Immature natural killer cell (primary cell): ENCODE measurements at regions not wholly inside any gene's neighbourhood (a gene's known extent, or its start where the extent isn't known, plus 50 kb on each side); places are given as distances from the start of the nearest gene placed in this dataset.

Source experiments
- DNase-seq, 3 donors: peaks; one replicate each; pipeline ENCODE4 v3.0.0; 2022; ENCODE audit warnings: mixed read lengths in 1 of 3
- H3K27ac Mint-ChIP-seq, 6 donors: one replicate each; pipeline ENCODE4 v1.8.0; 2020; ENCODE audit warnings: mixed read lengths in 6 of 6, mild to moderate bottlenecking in 5 of 6, inconsistent platforms in 4 of 6, moderate library complexity in 3 of 6
- H3K27me3 Mint-ChIP-seq, 3 donors: one replicate each; pipeline ENCODE4 v1.8.0; 2020 to 2021; ENCODE audit warnings: low read depth in 3 of 3, mild to moderate bottlenecking in 3 of 3, mixed read lengths in 3 of 3, moderate library complexity in 3 of 3, inconsistent platforms in 1 of 3
- H3K36me3 Mint-ChIP-seq, 3 donors: one replicate each; pipeline ENCODE4 v1.8.0; 2020; ENCODE audit warnings: mixed read lengths in 3 of 3, inconsistent platforms in 2 of 3, mild to moderate bottlenecking in 2 of 3
- H3K4me1 Mint-ChIP-seq, 2 donors: one replicate each; pipeline ENCODE4 v1.8.0; 2020; ENCODE audit warnings: inconsistent platforms in 2 of 2, mild to moderate bottlenecking in 2 of 2, mixed read lengths in 2 of 2, moderate library complexity in 1 of 2
- H3K4me3 Mint-ChIP-seq, 5 donors: one replicate each; pipeline ENCODE4 v1.8.0; 2020; ENCODE audit warnings: mild to moderate bottlenecking in 5 of 5, mixed read lengths in 5 of 5, inconsistent platforms in 3 of 5, moderate library complexity in 3 of 5
- H3K9me3 Mint-ChIP-seq, 6 donors: one replicate each; pipeline ENCODE4 v1.8.0; 2020; ENCODE audit warnings: mild to moderate bottlenecking in 6 of 6, mixed read lengths in 6 of 6, inconsistent platforms in 4 of 6, moderate library complexity in 3 of 6

- peaks cover 0 to 3% of the 10 kb centered on the region in 2 donors for H3K4me1 Mint-ChIP-seq
- H3K36me3 Mint-ChIP-seq = no peaks in the 10 kb centered on the region
- no peak overlapping the region for H3K4me3 Mint-ChIP-seq
- no peaks in the 10 kb centered on the region for H3K9me3 Mint-ChIP-seq
- H3K27ac Mint-ChIP-seq = no peak overlapping the region
- DNase-seq = no peak
- peaks cover 6 to 34% (median 15%) of the 10 kb centered on the region in 3 donors for H3K27me3 Mint-ChIP-seq
These were observed 208.3 kb upstream of the LEF1 start for GRCh38 chr4:108377021-108377420.

DNA sequence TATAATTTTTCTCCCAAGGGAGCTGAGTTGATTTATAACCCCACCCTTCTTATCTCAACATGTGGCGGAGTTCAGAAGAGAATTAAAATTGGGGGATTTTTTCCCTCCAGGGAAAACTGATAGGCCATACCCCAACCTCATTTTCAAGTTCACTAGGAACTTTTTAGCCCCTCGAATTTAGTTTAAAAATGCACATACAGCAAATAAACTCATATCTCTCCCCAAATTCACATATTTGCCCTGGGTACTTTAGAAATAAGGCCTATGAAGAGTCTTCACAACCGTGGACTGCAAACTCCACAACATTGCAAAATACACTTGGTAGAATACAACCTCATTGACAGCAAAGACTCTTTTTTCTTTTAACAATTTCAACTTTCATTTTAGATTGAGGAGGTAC is 206.7 kb upstream of the LEF1 start:
- H3K4me1 Mint-ChIP-seq = peaks cover 4 to 19% of the 10 kb centered on the region in 2 donors

GRCh38 chr4:108372681-108373080 is 203.9 kb upstream of the LEF1 start:
- Mint-ChIP-seq H3K4me3 (peak overlapping the region in 1 of 5 donors; percentile 18), H3K27me3 (peaks cover 23 to 57% (median 32%) of the 10 kb centered on the region in 3 donors), H3K9me3 (peaks cover 0 to 3% (median 0%) of the 10 kb centered on the region in 6 donors), H3K27ac (no peak overlapping the region), H3K36me3 (no peaks in the 10 kb centered on the region), H3K4me1 (peaks cover 15 to 38% of the 10 kb centered on the region in 2 donors)
- peak in 1 of 3 donors; percentile 7 for DNase-seq

More for the DNA sequence above, 206.7 kb upstream of the LEF1 start:
- Mint-ChIP-seq H3K9me3 (no peaks in the 10 kb centered on the region), H3K4me3 (no peak overlapping the region), H3K27ac (no peak overlapping the region), H3K27me3 (peaks cover 17 to 43% (median 21%) of the 10 kb centered on the region in 3 donors), H3K36me3 (no peaks in the 10 kb centered on the region)
- DNase-seq = no peak

DNA sequence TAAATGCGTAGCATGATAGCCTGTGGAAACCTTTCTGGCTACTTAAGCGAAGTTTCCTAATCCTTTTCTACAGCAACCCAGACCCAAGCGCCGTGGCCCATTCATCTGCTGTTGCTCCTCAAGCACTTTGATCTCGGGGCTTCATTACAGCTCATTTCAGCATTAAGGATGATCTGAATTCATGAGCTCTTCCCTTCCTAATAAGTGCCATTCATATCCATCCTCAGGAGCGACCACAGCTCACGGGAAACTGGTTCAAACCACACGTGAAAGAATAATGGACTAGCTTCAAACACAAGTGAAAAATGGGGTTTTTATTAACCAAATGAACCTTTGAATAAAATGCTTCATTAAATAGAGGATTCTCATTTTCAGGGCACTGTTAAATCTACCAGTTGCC is 202.6 kb upstream of the LEF1 start:
- H3K36me3 Mint-ChIP-seq = no peaks in the 10 kb centered on the region
- H3K27me3 Mint-ChIP-seq = peaks cover 28 to 62% (median 30%) of the 10 kb centered on the region in 3 donors
- peaks cover 15 to 38% of the 10 kb centered on the region in 2 donors for H3K4me1 Mint-ChIP-seq
- no peak for DNase-seq
- no peak overlapping the region for H3K27ac Mint-ChIP-seq
- H3K4me3 Mint-ChIP-seq = peak overlapping the region in 1 of 5 donors; percentile 67
- H3K9me3 Mint-ChIP-seq = peaks cover 0 to 3% (median 0%) of the 10 kb centered on the region in 6 donors

GRCh38 chr4:108370291-108371141 is 201.8 kb upstream of the LEF1 start:
- Mint-ChIP-seq H3K27me3 (peaks cover 30 to 58% (median 32%) of the 10 kb centered on the region in 3 donors), H3K27ac (peak overlapping the region in 1 of 6 donors; percentile 45), H3K36me3 (no peaks in the 10 kb centered on the region), H3K4me3 (peak overlapping the region; percentile 20 to 67 (median 39)), H3K9me3 (peaks cover 0 to 3% (median 0%) of the 10 kb centered on the region in 6 donors), H3K4me1 (peaks cover 15 to 38% of the 10 kb centered on the region in 2 donors)
- peak; percentile 49 to 63 (median 62) for DNase-seq

DNA sequence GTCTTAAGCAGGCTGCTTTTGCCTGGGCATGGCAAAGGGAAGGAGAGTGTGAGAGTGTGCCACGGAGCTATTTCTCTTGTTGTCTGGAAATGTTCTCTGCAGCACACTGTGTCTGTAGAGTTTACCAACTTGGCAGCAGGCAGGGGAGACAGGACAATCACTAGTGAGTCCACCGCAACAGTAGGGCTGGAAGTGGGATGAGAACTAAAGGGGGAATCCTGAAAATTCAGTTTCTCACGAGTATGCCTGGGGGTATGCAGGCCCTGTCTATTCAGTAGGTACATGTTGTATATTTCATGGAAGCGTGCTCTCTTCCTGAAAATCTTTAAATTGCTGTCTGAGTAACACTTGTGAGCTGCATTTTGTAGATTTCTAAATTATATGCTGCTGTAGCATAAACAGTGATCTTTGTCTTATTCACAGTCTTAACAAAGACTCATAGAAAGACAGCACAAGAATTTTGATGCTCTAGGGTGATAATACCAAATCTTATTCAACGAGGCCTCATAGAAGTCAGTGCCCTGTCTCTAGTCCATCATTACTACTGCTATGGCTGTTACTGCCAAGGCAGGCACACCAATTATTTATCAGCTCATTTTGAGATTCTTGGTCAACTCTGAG is 200.4 kb upstream of the LEF1 start:
- no peak for DNase-seq
- Mint-ChIP-seq H3K4me3 (peak overlapping the region in 1 of 5 donors; percentile 67), H3K4me1 (peaks cover 15 to 38% of the 10 kb centered on the region in 2 donors), H3K27ac (no peak overlapping the region), H3K36me3 (no peaks in the 10 kb centered on the region), H3K9me3 (peaks cover 0 to 3% (median 0%) of the 10 kb centered on the region in 6 donors), H3K27me3 (peaks cover 28 to 59% (median 36%) of the 10 kb centered on the region in 3 donors)

- H3K4me3 Mint-ChIP-seq = no peak overlapping the region
These were observed 199.0 kb upstream of the LEF1 start for GRCh38 chr4:108367751-108368150.

DNA sequence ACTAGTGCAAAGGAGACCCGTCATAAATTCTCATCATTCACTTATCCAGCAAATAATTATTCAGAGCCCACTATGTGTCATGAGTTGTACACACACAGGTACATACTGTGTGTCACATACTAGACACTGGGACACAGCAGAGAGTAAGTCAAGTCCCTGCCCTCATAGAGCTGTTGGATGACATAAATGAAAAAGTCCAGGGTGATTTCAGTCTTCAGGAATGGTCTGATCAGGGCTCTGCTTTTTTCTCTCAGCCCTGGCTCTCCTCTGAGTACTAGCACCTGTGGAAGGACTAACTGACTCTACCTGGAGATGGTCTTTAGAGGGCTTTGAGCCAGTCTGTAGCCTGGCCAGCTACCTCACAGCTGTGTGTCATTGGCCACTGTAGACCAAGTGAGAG is 198.0 kb upstream of the LEF1 start:
- Mint-ChIP-seq H3K4me3 (no peak overlapping the region), H3K9me3 (peaks cover 0 to 3% (median 0%) of the 10 kb centered on the region in 6 donors), H3K36me3 (no peaks in the 10 kb centered on the region), H3K4me1 (peaks cover 15 to 32% of the 10 kb centered on the region in 2 donors), H3K27ac (no peak overlapping the region), H3K27me3 (peaks cover 32 to 53% (median 40%) of the 10 kb centered on the region in 3 donors)
- no peak for DNase-seq

More at GRCh38 chr4:108367751-108368150, 199.0 kb upstream of the LEF1 start:
- peaks cover 26 to 56% (median 37%) of the 10 kb centered on the region in 3 donors for H3K27me3 Mint-ChIP-seq
- H3K27ac Mint-ChIP-seq = no peak overlapping the region
- peaks cover 15 to 38% of the 10 kb centered on the region in 2 donors for H3K4me1 Mint-ChIP-seq
- H3K36me3 Mint-ChIP-seq = no peaks in the 10 kb centered on the region
- H3K9me3 Mint-ChIP-seq = peaks cover 0 to 3% (median 0%) of the 10 kb centered on the region in 6 donors
- DNase-seq = no peak

GRCh38 chr4:108365551-108365950 is 196.8 kb upstream of the LEF1 start:
- Mint-ChIP-seq H3K27ac (no peak overlapping the region), H3K27me3 (peaks cover 30 to 44% (median 37%) of the 10 kb centered on the region in 3 donors), H3K4me3 (no peak overlapping the region), H3K36me3 (no peaks in the 10 kb centered on the region), H3K4me1 (peaks cover 13 to 25% of the 10 kb centered on the region in 2 donors), H3K9me3 (peaks cover 0 to 3% (median 0%) of the 10 kb centered on the region in 6 donors)
- no peak for DNase-seq

- Mint-ChIP-seq H3K36me3 (no peaks in the 10 kb centered on the region), H3K9me3 (no peaks in the 10 kb centered on the region), H3K27me3 (peaks cover 18 to 28% (median 24%) of the 10 kb centered on the region in 3 donors), H3K4me3 (no peak overlapping the region), H3K27ac (no peak overlapping the region), H3K4me1 (peaks cover 0 to 5% of the 10 kb centered on the region in 2 donors)
- no peak for DNase-seq
These were observed 193.2 kb upstream of the LEF1 start for GRCh38 chr4:108361886-108362285.

- no peak overlapping the region for H3K27ac Mint-ChIP-seq
- no peaks in the 10 kb centered on the region for H3K36me3 Mint-ChIP-seq
- H3K27me3 Mint-ChIP-seq = peaks cover 13 to 24% (median 23%) of the 10 kb centered on the region in 3 donors
- peaks cover 0 to 5% of the 10 kb centered on the region in 2 donors for H3K4me1 Mint-ChIP-seq
- H3K9me3 Mint-ChIP-seq = no peaks in the 10 kb centered on the region
- no peak overlapping the region for H3K4me3 Mint-ChIP-seq
- DNase-seq = no peak
These were observed 192.7 kb upstream of the LEF1 start for GRCh38 chr4:108361446-108361820.

DNA sequence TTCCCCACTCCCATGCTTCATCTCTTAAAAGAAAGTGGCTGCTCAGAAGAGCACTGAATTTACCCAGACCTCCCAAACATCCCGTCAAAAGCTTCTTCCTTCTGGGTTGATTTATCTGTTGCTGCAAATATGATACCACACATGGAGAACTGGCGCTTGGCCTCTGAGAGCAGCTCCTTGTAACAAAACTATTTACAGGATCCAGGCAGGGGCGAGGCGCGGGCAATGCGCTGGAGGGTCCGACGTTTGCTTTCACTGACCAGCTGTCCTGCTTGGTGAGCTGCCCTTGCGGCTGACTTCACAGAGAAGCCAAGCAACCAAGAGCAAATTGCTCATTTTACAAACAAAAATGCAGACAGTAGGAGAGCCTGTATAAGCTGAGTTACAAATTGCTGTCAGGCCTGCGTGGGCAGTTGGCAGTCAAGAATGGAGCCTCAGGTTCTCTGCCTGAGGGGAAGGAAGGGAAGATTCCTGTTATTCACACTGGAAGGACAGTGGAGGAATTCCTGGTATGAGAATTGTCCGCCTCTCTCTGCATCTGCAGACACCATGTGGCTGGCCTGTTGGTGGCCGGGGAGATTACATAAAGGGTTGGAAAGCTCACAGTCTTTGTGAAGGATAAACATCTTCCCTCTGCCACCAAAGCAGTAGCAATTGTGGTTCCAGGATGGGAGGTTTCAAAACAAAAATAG is 192.2 kb upstream of the LEF1 start:
- H3K4me1 Mint-ChIP-seq = peaks cover 0 to 5% of the 10 kb centered on the region in 2 donors
- peaks cover 12 to 23% (median 23%) of the 10 kb centered on the region in 3 donors for H3K27me3 Mint-ChIP-seq
- no peaks in the 10 kb centered on the region for H3K36me3 Mint-ChIP-seq
- H3K4me3 Mint-ChIP-seq = peak overlapping the region in 1 of 5 donors; percentile 7
- no peak overlapping the region for H3K27ac Mint-ChIP-seq
- DNase-seq = no peak
- H3K9me3 Mint-ChIP-seq = no peaks in the 10 kb centered on the region

DNA sequence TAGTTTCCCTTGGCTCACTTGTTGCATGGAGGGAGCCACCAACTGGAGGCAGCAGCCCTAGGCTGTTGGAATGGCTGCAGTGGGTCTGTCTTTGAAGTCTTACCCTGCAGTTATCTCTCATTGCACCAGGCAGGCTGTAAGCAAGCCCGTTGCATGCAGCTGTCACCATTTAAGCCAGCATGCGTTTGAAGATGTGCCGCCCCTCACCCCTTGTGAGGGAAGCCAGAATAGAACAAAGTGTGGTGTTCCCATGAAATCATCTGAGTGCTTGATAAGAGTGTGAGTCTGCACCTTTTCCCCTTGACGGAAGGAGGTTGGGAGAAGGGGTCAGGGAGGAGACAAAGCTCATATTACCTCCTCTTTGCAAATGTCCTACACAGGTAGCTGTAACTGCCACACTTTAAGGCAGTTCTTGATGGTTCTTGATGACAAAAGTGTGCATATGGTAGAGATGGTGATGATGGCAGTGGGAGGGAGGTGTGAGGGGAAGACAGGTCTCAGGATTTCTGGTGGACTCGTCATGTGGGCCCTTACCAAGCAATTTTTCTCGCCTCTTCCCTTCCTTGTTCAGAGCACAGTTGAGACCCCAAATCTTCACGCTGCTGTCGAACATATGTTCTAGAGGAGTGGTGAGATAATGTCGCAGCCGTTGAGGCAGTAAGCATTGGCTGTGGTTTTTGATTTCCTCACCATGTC is 191.4 kb upstream of the LEF1 start:
- Mint-ChIP-seq H3K4me3 (no peak overlapping the region), H3K27ac (no peak overlapping the region), H3K27me3 (peaks cover 12 to 24% (median 20%) of the 10 kb centered on the region in 3 donors), H3K9me3 (no peaks in the 10 kb centered on the region), H3K36me3 (no peaks in the 10 kb centered on the region), H3K4me1 (peaks cover 0 to 5% of the 10 kb centered on the region in 2 donors)
- DNase-seq = no peak
